Stimulated activated naive B cell treated with anti-CD40 and anti-IgM and Interleukin-4, amounts not matched to agents 10 μg/mL and 1 μg/mL and 100 μg/mL, for 72 hours (primary cell): ENCODE measurements at regions not wholly inside any gene's neighbourhood (a gene's known extent, or its start where the extent isn't known, plus 50 kb on each side); places are given as distances from the start of the nearest gene placed in this dataset.
"Not testable (repeated sequence)": the region's sequence is repeated elsewhere in the genome, so short reads cannot be mapped to it uniquely, and the experiment has no call there.

Experiments used
- ATAC-seq, 2 donors: fragments of 150-1000 bp; cut with Tn5 transposase; replicated peaks; 2 replicates each; pipeline ENCODE4 v1.10.0; 2021; ENCODE audit warnings: moderate library complexity in 1 of 2
- DNase-seq: peaks from one replicate; pipeline ENCODE4 v3.0.0; 2021
- H3K27ac Mint-ChIP-seq: one replicate; pipeline ENCODE4 v1.8.0; 2022; ENCODE audit warnings: mild to moderate bottlenecking, mixed read lengths
- H3K27me3 Mint-ChIP-seq, 2 donors: one replicate each; pipeline ENCODE4 v1.8.0; 2022; ENCODE audit warnings: mixed read lengths in 2 of 2
- H3K36me3 Mint-ChIP-seq, 2 donors: one replicate each; pipeline ENCODE4 v1.8.0; 2022; ENCODE audit warnings: mixed read lengths in 2 of 2, mild to moderate bottlenecking in 1 of 2
- H3K4me1 Mint-ChIP-seq, 2 donors: one replicate each; pipeline ENCODE4 v1.8.0; 2022; ENCODE audit warnings: mixed read lengths in 2 of 2, mild to moderate bottlenecking in 1 of 2
- H3K4me3 Mint-ChIP-seq, 2 donors: one replicate each; pipeline ENCODE4 v1.8.0; 2022; ENCODE audit warnings: mild to moderate bottlenecking in 2 of 2, mixed read lengths in 2 of 2, moderate library complexity in 1 of 2
- H3K9me3 Mint-ChIP-seq, 2 donors: one replicate each; pipeline ENCODE4 v1.8.0; 2022; ENCODE audit warnings: mixed read lengths in 2 of 2, mild to moderate bottlenecking in 1 of 2

- Mint-ChIP-seq H3K27me3 (peaks cover 0 to 5% of the 10 kb centered on the region in 2 donors), H3K4me3 (no peak overlapping the region), H3K36me3 (no peaks in the 10 kb centered on the region), H3K4me1 (peaks cover 1 to 14% of the 10 kb centered on the region in 2 donors), H3K9me3 (no peaks in the 10 kb centered on the region), H3K27ac (no peak overlapping the region)
- no peak for DNase-seq
- no peak for ATAC-seq
These were observed 720.6 kb downstream of the RFPL4B start for GRCh38 chr6:113067612-113068275.

GRCh38 chr6:113068570-113068969, 721.4 kb downstream of the RFPL4B start:
- no peak overlapping the region for H3K4me3 Mint-ChIP-seq
- H3K9me3 Mint-ChIP-seq = no peaks in the 10 kb centered on the region
- no peaks in the 10 kb centered on the region for H3K36me3 Mint-ChIP-seq
- H3K27ac Mint-ChIP-seq = no peak overlapping the region
- peaks cover 0 to 5% of the 10 kb centered on the region in 2 donors for H3K27me3 Mint-ChIP-seq
- H3K4me1 Mint-ChIP-seq = peaks cover 1 to 14% of the 10 kb centered on the region in 2 donors
- ATAC-seq (no peak), DNase-seq (no peak)

GRCh38 chr6:113070681-113071080, 723.6 kb downstream of the RFPL4B start:
- not testable (repeated sequence) for H3K4me3 Mint-ChIP-seq, H3K9me3 Mint-ChIP-seq, H3K27me3 Mint-ChIP-seq, H3K36me3 Mint-ChIP-seq, H3K4me1 Mint-ChIP-seq, ATAC-seq, DNase-seq, H3K27ac Mint-ChIP-seq

- H3K27me3 Mint-ChIP-seq = peaks cover 0 to 5% of the 10 kb centered on the region in 2 donors
- no peaks in the 10 kb centered on the region for H3K36me3 Mint-ChIP-seq
- no peaks in the 10 kb centered on the region for H3K9me3 Mint-ChIP-seq
- DNase-seq (no peak), ATAC-seq (no peak)
- H3K27ac Mint-ChIP-seq = no peak overlapping the region
- peaks cover 0 to 2% of the 10 kb centered on the region in 2 donors for H3K4me1 Mint-ChIP-seq
- H3K4me3 Mint-ChIP-seq = no peak overlapping the region
These were observed 726.6 kb downstream of the RFPL4B start for GRCh38 chr6:113073611-113074191.

GRCh38 chr6:113076116-113076515, 729.0 kb downstream of the RFPL4B start:
- no peaks in the 10 kb centered on the region for H3K9me3 Mint-ChIP-seq
- peaks cover 0 to under 1% of the 10 kb centered on the region in 2 donors for H3K27me3 Mint-ChIP-seq
- H3K36me3 Mint-ChIP-seq = no peaks in the 10 kb centered on the region
- ATAC-seq (no peak), DNase-seq (no peak)
- H3K4me3 Mint-ChIP-seq = no peak overlapping the region
- no peak overlapping the region for H3K27ac Mint-ChIP-seq
- H3K4me1 Mint-ChIP-seq = peaks cover 0 to 2% of the 10 kb centered on the region in 2 donors

- no peaks in the 10 kb centered on the region for H3K9me3 Mint-ChIP-seq
- H3K4me3 Mint-ChIP-seq = no peak overlapping the region
- no peaks in the 10 kb centered on the region for H3K27me3 Mint-ChIP-seq
- H3K4me1 Mint-ChIP-seq = peaks cover 0 to 2% of the 10 kb centered on the region in 2 donors
- ATAC-seq = no peak
- H3K27ac Mint-ChIP-seq = no peak overlapping the region
- no peak for DNase-seq
- H3K36me3 Mint-ChIP-seq = no peaks in the 10 kb centered on the region
These were observed 729.7 kb downstream of the RFPL4B start for GRCh38 chr6:113076816-113077215.

- Mint-ChIP-seq H3K9me3 (no peaks in the 10 kb centered on the region), H3K4me1 (peaks cover 0 to 2% of the 10 kb centered on the region in 2 donors), H3K27me3 (no peaks in the 10 kb centered on the region), H3K27ac (no peak overlapping the region), H3K36me3 (no peaks in the 10 kb centered on the region), H3K4me3 (no peak overlapping the region)
- no peak for ATAC-seq
- DNase-seq = no peak
These were observed 730.7 kb downstream of the RFPL4B start for GRCh38 chr6:113077794-113078193.

- no peak overlapping the region for H3K4me3 Mint-ChIP-seq
- no peak for DNase-seq
- no peak for ATAC-seq
- no peaks in the 10 kb centered on the region for H3K9me3 Mint-ChIP-seq
- H3K27ac Mint-ChIP-seq = no peak overlapping the region
- no peaks in the 10 kb centered on the region for H3K27me3 Mint-ChIP-seq
- H3K4me1 Mint-ChIP-seq = peaks cover 0 to 1% of the 10 kb centered on the region in 2 donors
- H3K36me3 Mint-ChIP-seq = no peaks in the 10 kb centered on the region
These were observed 731.7 kb downstream of the RFPL4B start for GRCh38 chr6:113078791-113079190.

- H3K9me3 Mint-ChIP-seq = peaks cover 0 to 3% of the 10 kb centered on the region in 2 donors
- no peaks in the 10 kb centered on the region for H3K36me3 Mint-ChIP-seq
- H3K27ac Mint-ChIP-seq = no peak overlapping the region
- H3K4me3 Mint-ChIP-seq = no peak overlapping the region
- peaks cover 0 to 4% of the 10 kb centered on the region in 2 donors for H3K27me3 Mint-ChIP-seq
- no peak for ATAC-seq
- no peak for DNase-seq
- no peaks in the 10 kb centered on the region for H3K4me1 Mint-ChIP-seq
These were observed 735.6 kb downstream of the RFPL4B start for GRCh38 chr6:113082745-113083144.

GRCh38 chr6:113083947-113084346, 736.8 kb downstream of the RFPL4B start:
- H3K36me3 Mint-ChIP-seq = no peaks in the 10 kb centered on the region

GRCh38 chr6:113089056-113089455, 741.9 kb downstream of the RFPL4B start:
- ATAC-seq (no peak), DNase-seq (no peak)
- no peak overlapping the region for H3K27ac Mint-ChIP-seq
- H3K4me1 Mint-ChIP-seq = no peaks in the 10 kb centered on the region
- H3K36me3 Mint-ChIP-seq = no peaks in the 10 kb centered on the region
- H3K4me3 Mint-ChIP-seq = no peak overlapping the region
- peaks cover 0 to 3% of the 10 kb centered on the region in 2 donors for H3K9me3 Mint-ChIP-seq
- H3K27me3 Mint-ChIP-seq = peaks cover 0 to 4% of the 10 kb centered on the region in 2 donors

More at GRCh38 chr6:113083947-113084346, 736.8 kb downstream of the RFPL4B start:
- Mint-ChIP-seq H3K27me3 (peaks cover 0 to 4% of the 10 kb centered on the region in 2 donors), H3K4me1 (no peaks in the 10 kb centered on the region), H3K27ac (no peak overlapping the region), H3K4me3 (no peak overlapping the region), H3K9me3 (peaks cover 0 to 3% of the 10 kb centered on the region in 2 donors)
- ATAC-seq (no peak), DNase-seq (no peak)

- no peak for DNase-seq
- Mint-ChIP-seq H3K36me3 (no peaks in the 10 kb centered on the region), H3K9me3 (peaks cover 0 to 5% of the 10 kb centered on the region in 2 donors), H3K4me1 (no peaks in the 10 kb centered on the region), H3K27ac (no peak overlapping the region), H3K27me3 (no peaks in the 10 kb centered on the region), H3K4me3 (no peak overlapping the region)
- no peak for ATAC-seq
These were observed 745.7 kb downstream of the RFPL4B start for GRCh38 chr6:113092795-113093194.

GRCh38 chr6:113094779-113095178, 747.6 kb downstream of the RFPL4B start:
- no peaks in the 10 kb centered on the region for H3K4me1 Mint-ChIP-seq
- no peak overlapping the region for H3K4me3 Mint-ChIP-seq
- H3K9me3 Mint-ChIP-seq = peaks cover 0 to 7% of the 10 kb centered on the region in 2 donors
- H3K27me3 Mint-ChIP-seq = no peaks in the 10 kb centered on the region
- ATAC-seq (no peak), DNase-seq (no peak)
- H3K36me3 Mint-ChIP-seq = no peaks in the 10 kb centered on the region
- no peak overlapping the region for H3K27ac Mint-ChIP-seq

GRCh38 chr6:113095841-113096240, 748.7 kb downstream of the RFPL4B start:
- DNase-seq (no peak), ATAC-seq (no peak)
- Mint-ChIP-seq H3K4me3 (no peak overlapping the region), H3K4me1 (no peaks in the 10 kb centered on the region), H3K9me3 (peaks cover 0 to 7% of the 10 kb centered on the region in 2 donors), H3K36me3 (no peaks in the 10 kb centered on the region), H3K27ac (no peak overlapping the region), H3K27me3 (no peaks in the 10 kb centered on the region)

GRCh38 chr6:113102761-113103160, 754.4 kb upstream of the MARCKS start:
- Mint-ChIP-seq H3K4me3 (no peak overlapping the region), H3K27me3 (no peaks in the 10 kb centered on the region), H3K36me3 (no peaks in the 10 kb centered on the region), H3K4me1 (no peaks in the 10 kb centered on the region), H3K9me3 (peaks cover 0 to 2% of the 10 kb centered on the region in 2 donors), H3K27ac (no peak overlapping the region)
- DNase-seq (no peak), ATAC-seq (no peak)
